SU-DHL-6 (cell line): ENCODE measurements at regions not wholly inside any gene's neighbourhood (a gene's known extent, or its start where the extent isn't known, plus 50 kb on each side); places are given as distances from the start of the nearest gene placed in this dataset.

ENCODE experiments used
- EZH2phosphoT487 ChIP-seq: fragments of 200-600 bp; sonication (generic), shearing (Covaris generic); conservative IDR thresholded peaks from 2 replicates; pipeline ENCODE4 v1.6.1; 2018; ENCODE audit warnings: mild to moderate bottlenecking, antibody characterized with exemption, low read length, moderate library complexity, mixed read lengths
- TF ChIP-seq, protein P1 (sequence below): fragments of 200-600 bp; sonication (generic); IDR thresholded peaks from one replicate; pipeline ENCODE4 v1.5.1; 2017; ENCODE audit warnings: antibody characterized with exemption, mild to moderate bottlenecking, low read length, moderate library complexity; ENCODE audit not compliant: insufficient read depth, poor library complexity, severe bottlenecking

DNA sequence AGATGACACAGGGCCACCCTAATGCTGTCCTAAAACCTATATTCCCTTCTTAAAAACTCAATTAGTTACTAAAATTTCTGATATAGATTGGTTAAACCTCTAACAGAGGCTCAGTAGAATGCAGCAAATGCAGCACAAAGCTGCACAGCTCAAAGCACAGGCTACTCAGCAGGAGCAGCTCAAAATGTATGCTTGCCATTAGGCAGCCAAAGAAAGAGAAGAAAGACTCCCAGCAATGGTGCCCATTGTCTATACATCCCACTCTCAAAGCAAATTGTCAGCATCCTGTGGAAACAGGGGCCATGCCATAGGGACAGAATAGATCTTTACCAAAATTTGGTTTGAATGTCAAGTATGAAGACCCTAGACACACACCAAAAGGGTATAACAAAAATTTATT lies 73.5 kb downstream of the TFPI2 start:
- TF ChIP-seq, protein P1, sequence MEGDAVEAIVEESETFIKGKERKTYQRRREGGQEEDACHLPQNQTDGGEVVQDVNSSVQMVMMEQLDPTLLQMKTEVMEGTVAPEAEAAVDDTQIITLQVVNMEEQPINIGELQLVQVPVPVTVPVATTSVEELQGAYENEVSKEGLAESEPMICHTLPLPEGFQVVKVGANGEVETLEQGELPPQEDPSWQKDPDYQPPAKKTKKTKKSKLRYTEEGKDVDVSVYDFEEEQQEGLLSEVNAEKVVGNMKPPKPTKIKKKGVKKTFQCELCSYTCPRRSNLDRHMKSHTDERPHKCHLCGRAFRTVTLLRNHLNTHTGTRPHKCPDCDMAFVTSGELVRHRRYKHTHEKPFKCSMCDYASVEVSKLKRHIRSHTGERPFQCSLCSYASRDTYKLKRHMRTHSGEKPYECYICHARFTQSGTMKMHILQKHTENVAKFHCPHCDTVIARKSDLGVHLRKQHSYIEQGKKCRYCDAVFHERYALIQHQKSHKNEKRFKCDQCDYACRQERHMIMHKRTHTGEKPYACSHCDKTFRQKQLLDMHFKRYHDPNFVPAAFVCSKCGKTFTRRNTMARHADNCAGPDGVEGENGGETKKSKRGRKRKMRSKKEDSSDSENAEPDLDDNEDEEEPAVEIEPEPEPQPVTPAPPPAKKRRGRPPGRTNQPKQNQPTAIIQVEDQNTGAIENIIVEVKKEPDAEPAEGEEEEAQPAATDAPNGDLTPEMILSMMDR = no peak
- TF ChIP-seq EZH2phosphoT487 = no peak
